ENCODE measurements at regions not wholly inside any gene's neighbourhood (a gene's known extent, or its start where the extent isn't known, plus 50 kb on each side); places are given as distances from the start of the nearest gene placed in this dataset.

DNA sequence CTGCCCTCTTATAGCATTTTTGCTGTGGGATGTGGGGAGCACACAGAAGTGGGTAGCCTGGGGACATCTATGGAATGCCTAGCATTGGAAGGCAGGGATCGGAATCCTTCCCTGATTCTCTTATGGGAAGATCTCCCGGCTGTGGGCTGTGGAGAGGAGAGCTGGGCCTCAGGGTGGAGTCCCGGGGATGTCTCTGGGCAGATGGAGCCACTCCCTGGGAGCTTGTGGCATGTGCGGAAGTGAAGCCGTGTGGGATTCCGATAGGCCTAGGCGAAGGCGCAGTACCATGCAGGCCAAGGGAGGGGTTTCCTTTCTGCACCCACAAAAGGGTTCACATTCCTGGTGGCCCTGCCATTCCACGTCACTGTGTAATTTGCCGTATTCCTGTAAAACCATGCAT lies 87.9 kb downstream of the GLI2 start:
- Mint-ChIP-seq H3K27me3 (ENCODE audit: low read depth, poor library complexity) (peaks cover 12% of the 10 kb centered on the region), H3K36me3 (ENCODE audit: low read depth) (no peaks in the 10 kb centered on the region)
- DNase-seq, result no peak

DNA sequence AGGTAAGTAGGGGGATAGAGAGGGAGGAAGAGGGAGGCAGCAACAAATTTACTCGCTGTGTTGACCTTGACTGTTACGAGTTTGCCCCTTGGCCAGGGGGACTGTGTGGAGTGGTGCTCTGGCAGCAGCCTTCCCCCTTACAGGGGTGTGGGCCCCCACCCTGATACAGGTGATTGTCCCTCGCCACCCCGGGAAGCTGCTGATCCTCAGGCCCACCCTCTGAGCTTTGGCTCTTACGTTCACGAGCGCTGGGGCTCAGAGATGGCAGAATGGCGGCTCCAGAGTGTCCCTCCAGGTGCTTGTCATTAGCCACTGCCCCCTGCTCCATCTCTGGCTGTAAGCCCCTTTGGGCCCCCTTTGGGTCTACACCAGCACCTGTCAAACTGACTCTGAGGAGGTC lies 88.6 kb downstream of the GLI2 start:
- Mint-ChIP-seq H3K27me3 (ENCODE audit: low read depth, poor library complexity) (peaks cover 13% of the 10 kb centered on the region), H3K36me3 (ENCODE audit: low read depth) (no peaks in the 10 kb centered on the region), H3K9me3 (no peaks in the 10 kb centered on the region), H3K4me3 (no peak overlapping the region), H3K4me1 (peaks cover 77% of the 10 kb centered on the region), H3K27ac (no peak overlapping the region)
- TF ChIP-seq, protein P1, sequence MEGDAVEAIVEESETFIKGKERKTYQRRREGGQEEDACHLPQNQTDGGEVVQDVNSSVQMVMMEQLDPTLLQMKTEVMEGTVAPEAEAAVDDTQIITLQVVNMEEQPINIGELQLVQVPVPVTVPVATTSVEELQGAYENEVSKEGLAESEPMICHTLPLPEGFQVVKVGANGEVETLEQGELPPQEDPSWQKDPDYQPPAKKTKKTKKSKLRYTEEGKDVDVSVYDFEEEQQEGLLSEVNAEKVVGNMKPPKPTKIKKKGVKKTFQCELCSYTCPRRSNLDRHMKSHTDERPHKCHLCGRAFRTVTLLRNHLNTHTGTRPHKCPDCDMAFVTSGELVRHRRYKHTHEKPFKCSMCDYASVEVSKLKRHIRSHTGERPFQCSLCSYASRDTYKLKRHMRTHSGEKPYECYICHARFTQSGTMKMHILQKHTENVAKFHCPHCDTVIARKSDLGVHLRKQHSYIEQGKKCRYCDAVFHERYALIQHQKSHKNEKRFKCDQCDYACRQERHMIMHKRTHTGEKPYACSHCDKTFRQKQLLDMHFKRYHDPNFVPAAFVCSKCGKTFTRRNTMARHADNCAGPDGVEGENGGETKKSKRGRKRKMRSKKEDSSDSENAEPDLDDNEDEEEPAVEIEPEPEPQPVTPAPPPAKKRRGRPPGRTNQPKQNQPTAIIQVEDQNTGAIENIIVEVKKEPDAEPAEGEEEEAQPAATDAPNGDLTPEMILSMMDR (IDR thresholded peaks at IDR 0.05), result no peak
- no peak for DNase-seq

More for the DNA sequence above, 87.9 kb downstream of the GLI2 start:
- no peak overlapping the region for H3K4me3 Mint-ChIP-seq
- TF ChIP-seq, protein P1 (IDR thresholded peaks at IDR 0.05), result no peak
- no peak overlapping the region for H3K27ac Mint-ChIP-seq
- peaks cover 77% of the 10 kb centered on the region for H3K4me1 Mint-ChIP-seq
- no peaks in the 10 kb centered on the region for H3K9me3 Mint-ChIP-seq

DNA sequence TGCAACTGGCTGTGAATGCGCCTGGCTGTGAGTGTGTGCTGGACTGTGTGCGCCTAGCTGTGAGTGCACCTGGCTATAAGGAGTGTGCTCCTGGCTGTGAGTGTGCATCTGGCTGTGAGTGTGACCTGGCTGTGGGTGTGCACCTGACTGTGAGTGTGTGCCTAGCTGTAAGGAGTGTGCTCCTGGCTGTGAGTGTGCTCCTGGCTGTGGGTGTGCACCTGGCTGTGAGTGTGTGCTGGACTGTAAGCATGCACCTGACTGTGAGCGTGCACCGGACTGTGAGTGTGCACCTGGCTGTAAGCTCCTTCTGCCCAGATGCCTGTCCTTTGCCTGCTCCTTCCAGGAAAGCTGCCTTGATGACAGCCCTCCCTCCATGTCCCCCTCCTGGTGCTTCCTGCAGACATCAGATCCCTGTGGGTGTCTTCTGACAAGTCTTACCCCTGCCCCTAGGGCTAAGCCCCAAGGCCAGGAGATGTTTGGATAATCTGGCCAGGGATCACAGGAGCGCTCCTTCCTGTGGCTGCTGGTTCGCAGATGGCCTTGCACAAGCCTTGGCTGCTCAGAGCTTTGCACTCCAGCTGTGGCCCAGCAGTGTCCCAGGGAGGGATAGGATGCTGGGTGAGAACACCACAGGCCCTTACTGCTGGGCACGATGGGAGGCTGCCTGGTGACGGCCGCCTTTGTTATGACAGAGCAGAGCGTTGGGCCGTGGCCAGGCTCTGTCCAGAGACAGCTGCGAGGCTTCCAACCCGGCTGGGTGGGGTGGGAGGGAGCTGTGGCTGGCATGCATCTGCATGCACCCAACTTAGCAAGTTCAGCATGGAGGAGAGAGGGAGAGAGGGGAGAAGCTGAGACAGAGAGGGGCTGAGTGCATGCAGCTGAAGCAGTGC lies 89.9 kb downstream of the GLI2 start:
- H3K4me3 Mint-ChIP-seq, result no peak overlapping the region
- H3K36me3 Mint-ChIP-seq (ENCODE audit: low read depth), result no peaks in the 10 kb centered on the region
- no peak overlapping the region for H3K27ac Mint-ChIP-seq
- peaks cover 19% of the 10 kb centered on the region for H3K27me3 Mint-ChIP-seq (ENCODE audit: low read depth, poor library complexity)
- TF ChIP-seq, protein P1 (IDR thresholded peaks at IDR 0.05), result no peak
- no peak for DNase-seq
- H3K4me1 Mint-ChIP-seq, result peaks cover 67% of the 10 kb centered on the region
- H3K9me3 Mint-ChIP-seq, result no peaks in the 10 kb centered on the region

DNA sequence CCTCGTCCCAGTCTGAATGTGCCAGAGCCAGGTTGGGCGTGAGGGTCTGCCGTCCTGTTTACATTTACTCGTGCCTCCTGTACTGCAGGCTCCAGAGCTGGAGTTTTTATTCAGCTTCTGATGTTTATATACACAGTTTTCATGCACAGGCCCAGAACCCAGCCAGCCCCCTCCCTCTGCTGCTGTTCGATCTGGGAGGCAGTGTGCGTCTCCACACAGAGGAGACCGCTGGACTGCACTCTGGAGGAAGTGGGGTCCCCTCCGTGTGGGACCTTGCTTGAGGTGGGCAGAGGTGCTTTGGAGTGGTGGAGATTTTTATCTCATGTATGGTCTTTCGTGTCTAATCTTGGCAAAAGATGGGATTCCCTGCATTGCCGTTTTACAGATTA lies 90.6 kb downstream of the GLI2 start:
- Mint-ChIP-seq H3K27me3 (ENCODE audit: low read depth, poor library complexity) (peaks cover 20% of the 10 kb centered on the region), H3K36me3 (ENCODE audit: low read depth) (no peaks in the 10 kb centered on the region)

DNA sequence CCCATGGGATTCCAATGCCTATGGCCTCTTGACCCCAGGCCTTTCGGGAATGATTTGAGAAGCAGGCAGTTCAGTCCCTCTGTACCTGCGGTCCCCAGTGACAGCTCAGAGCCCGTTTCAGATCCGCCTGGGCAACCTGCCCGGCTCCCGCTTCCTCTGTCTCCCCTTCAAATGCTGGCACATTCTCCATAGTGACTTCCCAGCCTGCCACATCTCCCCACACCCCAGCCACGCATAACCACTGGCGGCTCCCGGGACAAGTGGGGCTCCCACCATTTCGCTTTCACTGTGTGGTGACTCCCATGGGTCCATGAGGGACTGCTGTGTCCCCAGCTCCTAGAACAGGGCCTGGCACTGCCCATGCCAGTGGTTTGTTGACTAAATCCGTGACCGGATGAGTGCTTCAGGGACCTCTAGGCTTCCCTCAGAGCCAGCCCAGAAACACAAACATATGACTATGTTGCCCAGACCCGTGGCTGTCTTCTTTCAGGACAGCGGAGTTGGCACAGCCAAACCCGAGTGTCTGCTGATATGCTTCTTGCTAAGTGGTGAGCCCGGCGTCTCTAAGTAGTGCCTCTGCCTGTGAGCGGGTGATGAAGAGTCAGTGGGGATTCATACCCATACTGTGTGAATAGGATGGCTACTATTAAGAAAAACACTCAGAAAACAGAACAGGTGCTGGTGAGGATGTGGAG lies 91.2 kb downstream of the GLI2 start:
- Mint-ChIP-seq H3K36me3 (ENCODE audit: low read depth) (no peaks in the 10 kb centered on the region), H3K4me1 (peaks cover 65% of the 10 kb centered on the region), H3K27me3 (ENCODE audit: low read depth, poor library complexity) (peaks cover 19% of the 10 kb centered on the region), H3K9me3 (no peaks in the 10 kb centered on the region), H3K27ac (no peak overlapping the region), H3K4me3 (no peak overlapping the region)
- TF ChIP-seq, protein P1 (IDR thresholded peaks at IDR 0.05), result no peak
- no peak for DNase-seq

More for the DNA sequence above, 90.6 kb downstream of the GLI2 start:
- no peak for DNase-seq
- Mint-ChIP-seq H3K4me3 (no peak overlapping the region), H3K9me3 (no peaks in the 10 kb centered on the region), H3K4me1 (peaks cover 67% of the 10 kb centered on the region), H3K27ac (no peak overlapping the region)
- TF ChIP-seq, protein P1 (IDR thresholded peaks at IDR 0.05), result no peak
